ENCODE measurements at regions not wholly inside any gene's neighbourhood (a gene's known extent, or its start where the extent isn't known, plus 50 kb on each side); places are given as distances from the start of the nearest gene placed in this dataset.

DNA sequence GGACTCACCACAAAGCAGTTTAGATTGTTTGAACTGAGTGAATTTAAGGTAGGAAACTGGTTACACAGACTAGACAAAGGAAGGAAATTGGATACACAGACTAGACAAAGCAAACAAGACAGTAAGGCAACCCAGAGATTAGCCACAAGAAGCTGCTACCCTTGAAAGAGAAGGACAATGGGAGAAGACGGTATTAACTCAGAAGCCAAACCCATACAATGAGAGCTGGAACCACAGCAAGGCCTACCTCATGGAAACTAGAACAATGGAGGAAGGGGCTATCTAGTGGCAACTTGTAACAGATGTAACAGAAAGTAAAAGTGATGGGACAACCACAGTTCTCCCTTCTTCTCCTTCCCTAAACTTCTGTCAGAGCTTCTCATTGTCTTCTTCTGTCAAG is 410.9 kb upstream of the SPRY2 start:
- Mint-ChIP-seq H3K4me1 (no peaks in the 10 kb centered on the region), H3K27me3 (no peaks in the 10 kb centered on the region), H3K4me3 (no peak overlapping the region), H3K36me3 (ENCODE audit: low read depth) (no peaks in the 10 kb centered on the region), H3K27ac (no peak overlapping the region), H3K9me3 (peaks cover 16% of the 10 kb centered on the region)
- ATAC-seq (replicated peaks), result no peak

DNA sequence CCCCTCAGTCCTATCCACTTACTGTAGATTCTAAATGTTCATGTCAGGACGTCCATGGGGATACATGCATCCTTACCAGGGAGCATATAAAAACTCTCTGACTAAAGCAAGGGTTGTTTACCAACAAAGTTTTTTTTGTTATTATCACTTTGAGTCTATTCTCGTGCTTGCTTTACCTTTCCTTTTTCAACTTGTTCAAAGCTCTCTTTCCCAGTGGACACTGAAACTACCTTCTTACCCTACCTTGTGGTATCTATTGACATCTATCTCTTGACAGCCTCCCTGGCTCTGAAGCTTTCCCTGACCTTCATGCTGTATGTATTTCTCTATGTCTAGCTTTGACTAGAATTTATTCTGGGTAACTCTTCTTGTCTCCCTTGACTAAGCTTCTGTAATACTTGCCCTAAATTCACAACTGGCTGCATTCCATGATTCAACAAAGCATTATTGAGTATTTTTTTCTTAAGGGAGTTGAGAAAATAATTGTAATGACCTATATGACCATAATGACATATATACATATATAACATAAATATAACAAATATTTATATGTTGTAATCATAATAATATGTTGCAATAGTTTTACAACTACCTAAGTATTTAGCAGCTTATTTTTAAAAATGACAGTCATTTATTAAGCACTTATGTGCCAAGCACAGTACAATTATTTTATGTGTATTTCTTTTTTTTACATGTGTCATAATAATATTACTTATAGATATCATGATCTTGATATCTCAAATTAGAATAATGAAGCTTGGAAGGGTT is 403.4 kb upstream of the SPRY2 start:
- Mint-ChIP-seq H3K36me3 (ENCODE audit: low read depth) (no peaks in the 10 kb centered on the region), H3K27ac (no peak overlapping the region), H3K9me3 (peaks cover 8% of the 10 kb centered on the region), H3K27me3 (no peaks in the 10 kb centered on the region), H3K4me3 (no peak overlapping the region), H3K4me1 (no peaks in the 10 kb centered on the region)
- no peak for ATAC-seq (replicated peaks)

DNA sequence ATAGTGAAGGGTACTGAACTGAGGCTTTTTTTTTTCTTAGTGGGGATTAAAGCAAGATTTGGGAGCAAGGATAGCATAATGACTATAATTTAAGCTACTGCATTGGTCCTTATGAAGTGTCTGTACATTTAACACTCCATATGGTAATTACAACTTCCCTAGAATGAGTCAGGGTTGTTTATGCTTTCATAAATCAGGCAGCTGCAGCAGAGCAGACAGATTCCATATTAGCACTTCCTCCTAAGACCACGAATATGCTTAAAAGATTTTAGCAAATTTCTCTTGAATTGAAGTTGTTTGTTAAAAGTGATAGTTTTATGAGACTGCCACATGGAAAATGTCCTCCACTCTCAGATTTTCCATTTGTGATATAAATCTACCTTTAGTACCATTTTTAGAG is 401.1 kb upstream of the SPRY2 start:
- ATAC-seq (replicated peaks), result no peak
- H3K4me3 Mint-ChIP-seq, result no peak overlapping the region

DNA sequence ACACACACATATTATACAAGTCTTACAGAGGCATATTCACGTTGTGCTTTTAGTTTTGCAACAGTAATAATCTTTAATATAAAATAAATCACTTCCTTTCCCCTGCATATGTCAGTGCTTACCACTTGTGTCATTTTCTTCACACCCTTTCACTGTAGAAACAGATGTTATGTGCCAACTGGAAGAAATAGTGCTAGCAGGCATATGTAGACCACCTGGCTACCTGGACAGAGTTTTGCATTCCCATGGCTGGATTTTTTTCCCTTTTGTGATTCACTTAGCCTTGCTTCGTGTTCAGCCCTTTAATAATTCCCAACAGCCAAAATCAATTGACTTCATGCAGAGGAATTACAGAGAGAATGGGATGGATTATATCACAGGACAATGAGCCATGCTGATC is 399.1 kb upstream of the SPRY2 start:
- H3K4me3 Mint-ChIP-seq, result no peak overlapping the region
- H3K36me3 Mint-ChIP-seq (ENCODE audit: low read depth), result no peaks in the 10 kb centered on the region
- H3K27ac Mint-ChIP-seq, result no peak overlapping the region
- no peak for ATAC-seq (replicated peaks)
- no peaks in the 10 kb centered on the region for H3K27me3 Mint-ChIP-seq
- H3K9me3 Mint-ChIP-seq, result peaks cover 24% of the 10 kb centered on the region
- no peaks in the 10 kb centered on the region for H3K4me1 Mint-ChIP-seq

More for the DNA sequence above, 401.1 kb upstream of the SPRY2 start:
- Mint-ChIP-seq H3K27ac (no peak overlapping the region), H3K36me3 (ENCODE audit: low read depth) (no peaks in the 10 kb centered on the region), H3K9me3 (peaks cover 21% of the 10 kb centered on the region), H3K4me1 (no peaks in the 10 kb centered on the region), H3K27me3 (no peaks in the 10 kb centered on the region)

DNA sequence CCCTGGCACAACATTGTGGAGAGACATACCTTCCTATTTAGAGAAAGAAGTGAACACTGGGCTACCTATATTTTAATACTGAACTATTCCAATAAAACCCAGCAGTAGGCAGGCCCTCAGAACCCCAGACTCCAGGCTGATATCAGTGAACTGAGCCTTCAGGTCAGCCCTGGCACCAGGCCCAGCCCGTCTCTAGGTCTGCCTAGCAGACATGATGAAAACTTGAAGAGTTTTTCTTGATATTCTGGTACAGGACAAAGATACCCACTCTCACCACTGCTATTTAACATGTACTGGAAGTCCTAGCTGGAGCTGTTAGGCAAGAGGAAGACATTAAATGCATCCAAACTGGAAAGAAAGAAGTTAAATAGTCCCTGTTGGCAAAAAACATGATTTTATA is 396.6 kb upstream of the SPRY2 start:
- H3K9me3 Mint-ChIP-seq, result peaks cover 20% of the 10 kb centered on the region
- no peak overlapping the region for H3K27ac Mint-ChIP-seq
- no peaks in the 10 kb centered on the region for H3K27me3 Mint-ChIP-seq
- no peaks in the 10 kb centered on the region for H3K36me3 Mint-ChIP-seq (ENCODE audit: low read depth)
- H3K4me1 Mint-ChIP-seq, result no peaks in the 10 kb centered on the region
- H3K4me3 Mint-ChIP-seq, result no peak overlapping the region
- ATAC-seq (replicated peaks), result no peak

DNA sequence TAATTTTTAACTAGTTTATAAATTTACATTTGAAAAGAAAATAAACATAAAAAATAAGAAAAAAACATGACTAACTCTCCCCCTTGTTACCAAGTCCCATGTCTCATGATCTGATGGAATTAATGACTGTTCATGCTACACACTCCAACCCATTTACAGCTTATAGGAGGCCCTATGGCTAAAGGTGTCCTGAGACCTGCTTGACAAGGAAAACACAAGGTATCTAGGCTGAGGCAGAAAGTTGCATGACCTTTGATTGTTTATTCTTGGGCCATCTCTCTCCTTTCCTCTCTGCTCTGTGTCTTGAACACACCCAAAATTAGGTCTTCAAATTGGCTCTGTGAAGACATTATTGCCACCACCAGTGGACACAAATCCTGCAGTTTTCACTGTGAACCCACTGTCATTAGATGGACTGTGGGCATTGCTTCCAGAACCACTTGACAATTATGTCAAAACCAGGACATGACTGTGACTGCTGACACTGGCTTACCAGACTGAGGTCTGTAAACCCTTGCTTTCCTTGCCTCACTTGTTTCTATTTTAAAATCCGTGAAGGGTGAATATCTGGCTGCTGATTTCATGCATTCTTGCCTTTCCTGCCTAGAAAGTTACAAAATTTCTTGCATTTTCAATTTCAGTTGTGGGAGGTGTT is 386.5 kb upstream of the SPRY2 start:
- H3K27me3 Mint-ChIP-seq, result no peaks in the 10 kb centered on the region
- no peak overlapping the region for H3K27ac Mint-ChIP-seq
- H3K4me3 Mint-ChIP-seq, result no peak overlapping the region
- no peaks in the 10 kb centered on the region for H3K36me3 Mint-ChIP-seq (ENCODE audit: low read depth)
- H3K4me1 Mint-ChIP-seq, result no peaks in the 10 kb centered on the region
- peaks cover 9% of the 10 kb centered on the region for H3K9me3 Mint-ChIP-seq
- ATAC-seq (replicated peaks), result no peak

DNA sequence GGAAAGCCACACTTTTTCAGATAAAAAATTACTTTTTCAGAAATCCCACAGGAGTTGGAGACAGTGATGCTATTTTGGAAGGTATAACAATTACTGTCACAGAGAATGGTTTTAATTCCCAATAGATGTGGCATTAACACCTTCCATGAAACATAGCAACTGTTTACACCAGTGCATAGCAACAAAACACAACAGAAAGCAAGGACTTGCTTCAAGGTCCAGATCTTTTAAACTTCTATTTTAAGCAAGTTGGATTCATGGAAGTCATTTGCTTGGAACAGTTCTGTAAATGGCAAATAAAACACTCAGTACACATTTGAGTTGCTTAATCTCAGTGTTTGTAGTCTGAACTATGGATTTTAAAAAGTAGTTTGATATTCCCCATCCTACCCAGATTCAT is 385.9 kb upstream of the SPRY2 start:
- no peaks in the 10 kb centered on the region for H3K27me3 Mint-ChIP-seq
- no peak overlapping the region for H3K27ac Mint-ChIP-seq
- ATAC-seq (replicated peaks), result no peak
- no peaks in the 10 kb centered on the region for H3K4me1 Mint-ChIP-seq
- H3K36me3 Mint-ChIP-seq (ENCODE audit: low read depth), result no peaks in the 10 kb centered on the region
- peaks cover 9% of the 10 kb centered on the region for H3K9me3 Mint-ChIP-seq
- H3K4me3 Mint-ChIP-seq, result no peak overlapping the region

DNA sequence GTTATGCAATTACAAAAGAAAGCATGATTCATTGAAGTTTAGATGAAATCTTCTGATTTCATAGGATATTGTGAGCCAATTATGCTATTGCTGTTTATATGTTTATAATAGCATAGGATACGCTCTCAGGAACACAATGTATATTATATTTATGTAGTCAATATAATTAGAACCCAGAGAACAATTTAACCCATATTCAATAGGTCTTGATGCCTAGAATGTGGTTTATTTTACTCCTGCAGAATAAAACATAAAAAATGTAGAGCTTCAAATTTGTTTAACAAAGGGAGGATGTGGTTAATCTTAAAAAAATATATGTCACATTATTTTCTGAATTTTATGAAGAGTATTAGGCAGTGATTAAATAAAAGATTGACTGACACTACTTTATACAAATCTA is 380.8 kb upstream of the SPRY2 start:
- H3K27ac Mint-ChIP-seq, result no peak overlapping the region
- ATAC-seq (replicated peaks), result no peak
- H3K4me3 Mint-ChIP-seq, result no peak overlapping the region
- H3K9me3 Mint-ChIP-seq, result no peaks in the 10 kb centered on the region
- H3K27me3 Mint-ChIP-seq, result no peaks in the 10 kb centered on the region
- H3K36me3 Mint-ChIP-seq (ENCODE audit: low read depth), result no peaks in the 10 kb centered on the region
- no peaks in the 10 kb centered on the region for H3K4me1 Mint-ChIP-seq

DNA sequence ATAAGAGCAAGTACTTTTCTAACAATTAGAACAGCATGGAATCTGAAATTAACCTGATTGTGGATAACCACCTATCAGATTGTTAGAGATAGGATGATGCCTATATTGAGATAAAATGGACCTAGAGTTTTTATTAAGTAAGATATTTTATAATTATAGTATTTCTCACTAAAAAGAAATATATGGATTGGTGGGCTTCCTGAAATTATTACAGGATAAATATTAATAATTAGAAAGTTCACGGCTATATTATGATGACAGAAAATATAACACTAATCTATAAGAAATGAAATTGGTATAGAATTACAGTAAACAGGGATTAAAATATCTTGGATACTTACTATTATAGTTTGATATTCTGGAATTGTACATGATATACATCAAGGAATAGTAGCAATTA is 378.0 kb upstream of the SPRY2 start:
- no peaks in the 10 kb centered on the region for H3K27me3 Mint-ChIP-seq
- H3K36me3 Mint-ChIP-seq (ENCODE audit: low read depth), result no peaks in the 10 kb centered on the region
- H3K9me3 Mint-ChIP-seq, result peaks cover 3% of the 10 kb centered on the region
- H3K4me3 Mint-ChIP-seq, result no peak overlapping the region
- no peaks in the 10 kb centered on the region for H3K4me1 Mint-ChIP-seq
- no peak overlapping the region for H3K27ac Mint-ChIP-seq
- no peak for ATAC-seq (replicated peaks)

DNA sequence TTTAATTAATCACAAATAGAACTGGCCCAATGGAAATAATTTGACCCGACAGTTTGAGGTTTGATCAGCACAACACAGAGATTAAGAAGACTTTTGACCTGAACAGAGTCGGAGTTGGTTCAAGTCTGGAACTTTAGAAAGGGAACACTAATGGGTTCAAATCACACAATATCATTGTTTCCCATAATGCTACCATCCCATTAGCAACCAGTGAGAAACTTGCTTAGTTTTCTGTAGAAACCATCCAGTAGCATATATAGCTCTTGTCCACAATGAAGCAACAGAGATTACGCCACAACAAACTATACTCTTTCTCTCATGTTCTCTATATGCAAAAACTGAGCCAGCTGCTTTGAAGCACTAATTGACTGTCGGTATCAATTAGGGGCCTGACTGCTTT is 376.9 kb upstream of the SPRY2 start:
- no peaks in the 10 kb centered on the region for H3K36me3 Mint-ChIP-seq (ENCODE audit: low read depth)
- H3K4me1 Mint-ChIP-seq, result no peaks in the 10 kb centered on the region
- ATAC-seq (replicated peaks), result no peak
- no peaks in the 10 kb centered on the region for H3K27me3 Mint-ChIP-seq
- no peak overlapping the region for H3K27ac Mint-ChIP-seq
- no peak overlapping the region for H3K4me3 Mint-ChIP-seq
- peaks cover 11% of the 10 kb centered on the region for H3K9me3 Mint-ChIP-seq

DNA sequence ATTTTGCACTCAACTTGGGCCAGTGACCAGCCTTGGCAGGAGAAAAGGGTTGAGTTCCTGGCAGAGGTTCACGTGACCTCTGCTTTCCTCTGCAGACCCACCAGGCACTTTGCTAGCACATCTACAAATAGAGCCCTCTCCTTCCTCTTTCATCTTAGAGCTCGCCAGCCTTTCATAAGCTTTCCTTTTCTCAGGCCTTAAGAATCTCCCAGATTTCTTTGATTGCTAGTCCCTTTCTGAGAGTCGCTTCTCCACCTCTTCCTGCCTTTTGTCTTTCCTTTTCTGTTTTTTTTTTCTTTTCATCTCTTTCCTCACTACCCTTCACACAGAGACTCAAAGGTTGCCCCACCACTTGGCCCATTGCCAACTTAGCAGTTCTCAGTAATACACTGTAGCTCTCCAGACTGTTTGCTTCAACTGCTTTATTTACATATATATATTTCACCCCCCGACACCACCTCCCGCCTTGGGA is 375.7 kb upstream of the SPRY2 start:
- no peak for ATAC-seq (replicated peaks)
- H3K4me1 Mint-ChIP-seq, result no peaks in the 10 kb centered on the region
- H3K27ac Mint-ChIP-seq, result no peak overlapping the region
- H3K36me3 Mint-ChIP-seq (ENCODE audit: low read depth), result no peaks in the 10 kb centered on the region
- H3K9me3 Mint-ChIP-seq, result peaks cover 11% of the 10 kb centered on the region
- no peaks in the 10 kb centered on the region for H3K27me3 Mint-ChIP-seq
- H3K4me3 Mint-ChIP-seq, result no peak overlapping the region

DNA sequence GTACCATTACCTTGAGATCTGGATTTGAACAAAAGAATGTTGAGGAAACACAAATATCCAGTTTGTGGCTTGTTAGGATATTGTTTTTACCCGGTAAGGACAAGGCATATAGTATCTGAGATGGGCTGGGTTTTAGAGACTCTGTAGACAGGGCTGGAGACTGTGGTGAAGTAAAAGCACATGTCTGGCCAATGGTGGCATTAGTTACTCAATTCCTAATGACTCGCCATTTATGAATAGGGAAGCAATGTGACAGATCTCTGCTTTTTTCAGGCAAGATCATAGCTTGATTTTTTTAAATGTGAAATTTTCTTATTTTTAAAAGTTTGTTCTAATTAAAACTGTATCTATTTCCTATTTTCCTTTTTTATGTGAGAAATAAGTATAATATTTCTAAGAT is 371.1 kb upstream of the SPRY2 start:
- H3K27me3 Mint-ChIP-seq, result no peaks in the 10 kb centered on the region
- H3K36me3 Mint-ChIP-seq (ENCODE audit: low read depth), result no peaks in the 10 kb centered on the region
- no peak for ATAC-seq (replicated peaks)
- H3K4me3 Mint-ChIP-seq, result no peak overlapping the region
- peaks cover 11% of the 10 kb centered on the region for H3K9me3 Mint-ChIP-seq
- H3K27ac Mint-ChIP-seq, result no peak overlapping the region
- H3K4me1 Mint-ChIP-seq, result no peaks in the 10 kb centered on the region

DNA sequence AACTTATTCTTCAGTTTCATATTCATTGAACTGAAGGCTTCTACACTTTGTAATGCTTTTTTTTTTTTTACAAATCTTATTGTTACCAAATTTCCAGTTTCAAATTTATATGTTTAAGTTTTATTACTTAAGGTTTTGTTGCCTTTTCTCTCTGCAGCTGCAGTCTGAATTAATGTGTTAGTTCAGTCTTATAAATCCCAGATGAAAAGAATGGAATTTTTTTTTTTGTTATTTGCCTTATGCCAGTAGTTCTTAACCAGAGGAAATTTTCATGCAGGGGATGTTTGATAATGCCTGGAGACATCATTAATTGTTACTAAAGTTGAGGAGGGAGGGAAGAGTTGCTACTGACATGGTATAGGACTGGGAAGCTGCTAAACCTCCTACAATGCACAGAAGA is 367.9 kb upstream of the SPRY2 start:
- Mint-ChIP-seq H3K36me3 (ENCODE audit: low read depth) (no peaks in the 10 kb centered on the region), H3K4me1 (no peaks in the 10 kb centered on the region), H3K4me3 (no peak overlapping the region), H3K27me3 (no peaks in the 10 kb centered on the region), H3K9me3 (peaks cover 7% of the 10 kb centered on the region), H3K27ac (no peak overlapping the region)
- no peak for ATAC-seq (replicated peaks)

DNA sequence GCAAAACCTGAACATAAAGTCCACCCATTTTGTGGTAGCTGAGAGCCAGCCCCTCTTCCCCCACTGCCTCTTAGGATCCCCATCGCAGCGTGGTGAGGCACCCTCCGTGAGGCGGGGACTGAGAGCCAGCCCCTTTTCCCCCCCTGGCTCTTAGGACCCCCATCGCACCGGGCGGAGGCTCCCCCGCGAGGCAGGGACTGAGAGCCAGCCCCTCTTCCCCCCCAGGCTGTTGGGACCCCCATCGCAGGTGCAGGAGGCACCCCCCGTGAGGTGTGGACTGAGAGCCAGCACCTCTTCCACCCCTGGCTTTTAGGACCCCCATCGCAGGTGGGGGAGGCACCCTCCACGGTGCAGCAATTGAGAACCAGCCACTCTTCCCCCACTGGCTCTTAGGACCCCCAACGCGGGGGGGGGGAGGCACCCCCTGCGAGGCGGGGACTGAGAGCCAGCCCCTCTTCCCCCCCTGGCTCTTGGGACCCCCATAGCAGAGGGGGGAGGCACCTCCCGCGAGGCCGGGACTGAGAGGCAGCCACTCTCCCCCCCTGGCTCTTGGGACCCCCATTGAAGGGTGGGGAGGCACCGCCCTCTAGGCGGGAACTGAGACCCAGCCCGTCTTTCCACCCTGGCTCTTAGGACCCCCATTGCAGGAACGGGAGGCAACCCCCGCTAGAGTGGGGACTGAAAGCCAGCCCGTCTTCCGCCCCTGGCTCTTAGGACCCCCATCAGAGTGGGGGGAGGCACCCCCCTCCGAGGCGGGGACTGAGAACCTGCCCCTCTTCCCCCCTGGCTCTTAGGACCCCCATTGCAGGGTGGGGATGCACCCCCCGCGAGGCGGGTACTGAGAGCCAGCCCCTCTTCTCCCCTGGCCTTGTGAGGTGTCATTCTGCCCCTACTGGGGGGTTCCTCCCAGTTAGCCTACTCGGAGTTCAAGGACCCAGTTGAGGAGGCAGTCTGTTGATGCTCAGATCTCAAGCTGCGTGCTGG is 366.4 kb upstream of the SPRY2 start:
- H3K27me3 Mint-ChIP-seq, result no peaks in the 10 kb centered on the region
- H3K4me3 Mint-ChIP-seq, result no peak overlapping the region
- ATAC-seq (replicated peaks), result no peak
- no peak overlapping the region for H3K27ac Mint-ChIP-seq
- H3K36me3 Mint-ChIP-seq (ENCODE audit: low read depth), result no peaks in the 10 kb centered on the region
- peaks cover 2% of the 10 kb centered on the region for H3K9me3 Mint-ChIP-seq
- no peaks in the 10 kb centered on the region for H3K4me1 Mint-ChIP-seq

DNA sequence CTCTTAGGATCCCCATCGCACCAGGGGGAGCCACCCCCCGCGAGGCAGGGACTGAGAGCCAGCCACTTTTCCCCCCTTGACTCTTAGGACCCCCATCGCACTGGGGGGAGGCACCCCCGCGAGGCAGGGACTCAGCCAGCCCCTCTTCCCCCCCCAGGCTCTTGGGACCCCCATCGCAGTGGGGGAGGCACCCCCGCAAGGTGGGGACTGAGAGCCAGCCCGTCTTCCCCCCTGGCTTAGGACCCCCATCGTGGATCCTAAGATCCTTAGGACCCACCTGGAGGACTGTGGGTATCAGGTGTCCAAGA is 365.2 kb upstream of the SPRY2 start:
- Mint-ChIP-seq H3K27ac (no peak overlapping the region), H3K9me3 (peaks cover 7% of the 10 kb centered on the region), H3K36me3 (ENCODE audit: low read depth) (no peaks in the 10 kb centered on the region), H3K4me3 (no peak overlapping the region), H3K4me1 (no peaks in the 10 kb centered on the region), H3K27me3 (no peaks in the 10 kb centered on the region)
- no peak for ATAC-seq (replicated peaks)

All from activated T-helper 17 cell treated with anti-CD3 and anti-CD28 coated beads, Interleukin-2, amount 50 U/mL, for 72 hours (primary cell).